Kidney capillary endothelial cell (primary cell): ENCODE measurements at regions not wholly inside any gene's neighbourhood (a gene's known extent, or its start where the extent isn't known, plus 50 kb on each side); places are given as distances from the start of the nearest gene placed in this dataset.

ENCODE experiments used
- DNase-seq: peaks from one replicate; pipeline ENCODE4 v3.0.0-alpha.2; 2018; ENCODE audit warnings: low spot score

- no peak for DNase-seq
These were observed 661.7 kb downstream of the TSN start for GRCh38 chr2:122417114-122417513.

DNA sequence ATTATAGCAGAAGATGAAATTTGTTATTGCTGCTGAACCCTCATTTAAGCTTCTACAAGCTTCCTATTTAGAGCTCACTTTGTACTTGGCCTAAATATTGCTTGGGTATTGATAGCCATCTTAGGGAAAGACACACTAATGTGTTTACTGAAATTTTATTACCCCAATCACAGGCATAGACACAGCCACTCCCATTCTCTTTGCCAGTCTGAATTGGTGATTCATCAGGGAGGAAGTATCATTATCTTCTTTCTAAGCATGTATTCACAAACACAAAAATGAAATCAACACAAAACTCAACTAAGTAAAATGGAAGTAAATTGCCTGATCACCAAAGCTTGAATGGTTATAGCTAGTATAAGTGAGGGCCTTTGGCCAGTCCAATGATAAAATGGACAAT lies 666.3 kb downstream of the TSN start:
- no peak for DNase-seq

GRCh38 chr2:122422384-122422991 lies 667.0 kb downstream of the TSN start:
- DNase-seq = no peak

DNA sequence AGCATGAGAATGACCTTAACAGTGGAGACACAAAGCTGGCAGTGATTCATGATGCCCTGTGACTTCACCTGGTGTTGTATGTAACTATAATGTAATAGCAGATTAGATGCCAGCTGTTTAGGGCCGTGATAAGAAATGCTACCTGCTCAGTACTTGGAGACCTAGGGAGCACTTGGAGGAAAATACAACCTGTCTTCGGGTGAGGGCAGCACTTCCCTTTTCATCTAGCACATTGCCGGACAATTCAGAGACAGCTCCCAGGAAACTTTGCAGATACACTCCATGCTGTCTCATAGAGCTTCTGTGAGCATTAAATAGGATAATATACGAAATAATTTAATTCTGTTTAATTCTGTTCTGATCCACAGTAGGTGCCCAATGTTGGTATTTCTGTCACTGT lies 668.5 kb downstream of the TSN start:
- DNase-seq = no peak

DNA sequence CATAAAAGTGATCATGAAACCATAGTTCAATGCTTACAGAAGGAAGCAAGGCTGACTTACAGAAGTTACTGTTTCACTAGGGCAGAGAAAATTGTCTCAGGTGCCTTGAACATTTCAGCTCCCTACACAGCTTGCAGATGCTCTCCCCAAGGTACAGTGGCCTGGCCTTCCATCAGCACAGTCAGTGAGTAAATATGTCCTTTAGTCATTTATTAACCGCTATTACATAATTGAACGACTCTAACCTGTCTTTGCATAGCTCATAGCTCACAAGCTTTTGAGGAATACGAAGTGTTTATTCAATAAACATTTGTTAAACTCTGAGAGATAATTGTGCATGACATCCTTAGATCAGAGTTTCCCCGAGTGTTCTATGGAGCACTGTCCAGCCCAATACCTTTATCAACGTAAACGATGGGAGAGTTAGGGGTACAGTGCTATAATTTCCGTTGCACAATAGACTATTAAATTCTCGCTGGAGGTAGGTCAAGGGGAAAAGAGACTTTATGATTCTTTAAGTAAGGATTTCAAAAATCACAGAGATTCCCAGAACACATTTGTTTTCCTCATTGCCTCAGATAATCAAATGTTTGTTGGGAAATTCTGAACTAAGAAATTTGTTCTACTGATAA lies 677.8 kb downstream of the TSN start:
- DNase-seq = no peak

- DNase-seq = no peak
These were observed 689.6 kb downstream of the TSN start for GRCh38 chr2:122445003-122445402.

DNA sequence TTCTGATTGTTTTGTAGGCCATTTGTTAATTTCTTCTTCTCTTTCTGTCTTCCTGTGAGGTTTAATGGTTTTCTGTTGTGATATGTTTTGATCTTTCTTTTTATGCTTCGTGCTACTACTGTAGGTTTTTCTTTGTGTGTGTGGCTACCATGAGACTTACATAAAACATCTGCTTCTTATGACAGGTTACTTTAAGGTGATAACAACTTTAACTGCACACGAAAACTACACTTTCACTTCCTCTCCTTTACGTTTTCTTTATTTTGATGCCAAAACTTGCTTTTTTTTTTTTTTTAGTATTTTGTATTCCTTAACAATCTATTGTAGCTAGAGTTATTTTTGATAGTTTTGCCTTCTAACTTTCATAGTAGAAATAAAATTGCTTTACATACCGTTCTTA lies 691.3 kb downstream of the TSN start:
- no peak for DNase-seq

DNA sequence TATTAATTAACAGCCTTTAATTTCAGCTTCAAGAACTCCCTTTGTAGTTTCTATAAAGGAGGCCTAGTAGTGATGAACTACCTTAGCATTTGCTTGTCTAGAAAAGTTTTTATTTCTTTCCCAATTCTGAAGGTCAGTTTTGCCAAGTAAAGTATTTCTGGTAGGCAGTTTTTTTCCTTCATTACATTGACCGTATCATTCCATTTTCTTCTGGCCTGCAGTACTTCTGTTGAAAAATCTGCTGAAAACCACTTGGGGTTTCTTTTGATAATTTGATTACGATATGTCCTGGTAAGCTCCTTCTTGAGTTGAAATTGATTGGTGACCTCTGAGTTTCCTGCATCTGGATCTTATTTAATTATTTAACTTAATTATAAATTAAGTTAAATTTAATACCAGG lies 691.8 kb downstream of the TSN start:
- DNase-seq = no peak

DNA sequence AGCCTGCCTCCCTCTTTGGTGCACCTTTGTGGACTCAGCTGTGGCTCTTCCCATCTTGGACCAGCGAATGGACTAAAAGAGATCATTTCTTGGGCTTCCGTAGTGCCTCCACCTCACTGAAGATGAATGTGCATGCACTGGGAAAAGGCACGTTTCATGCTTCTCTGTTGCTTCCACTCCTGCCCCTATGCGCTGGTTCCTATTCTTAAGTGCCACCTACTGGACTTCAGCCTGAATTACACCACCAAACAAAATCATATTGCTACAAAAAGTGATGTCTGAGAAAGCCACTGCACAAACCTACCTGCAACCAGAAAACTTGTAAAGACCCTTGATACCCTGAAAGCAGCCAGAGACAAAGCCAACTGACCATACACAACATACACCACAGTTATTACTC lies 695.6 kb downstream of the TSN start:
- peak; percentile 26 for DNase-seq

DNA sequence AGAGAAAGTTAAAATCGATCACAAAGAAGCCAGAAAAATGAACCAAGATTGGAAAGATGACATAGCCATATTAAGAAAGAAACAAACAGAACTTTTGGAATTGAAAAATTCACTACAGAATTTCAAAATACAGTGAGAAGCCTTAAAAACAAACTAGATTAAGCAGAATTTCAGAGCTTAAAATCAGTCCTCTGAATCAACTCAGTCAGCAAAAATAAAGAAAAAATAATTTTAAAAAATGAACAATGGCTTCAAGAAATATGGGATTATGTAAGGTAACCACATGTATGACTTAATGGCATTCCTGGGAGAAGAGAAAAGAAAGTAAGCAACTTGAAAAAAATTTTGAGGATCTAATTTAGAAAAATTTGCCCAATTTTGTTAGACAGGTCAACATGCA lies 696.2 kb downstream of the TSN start:
- no peak for DNase-seq

DNA sequence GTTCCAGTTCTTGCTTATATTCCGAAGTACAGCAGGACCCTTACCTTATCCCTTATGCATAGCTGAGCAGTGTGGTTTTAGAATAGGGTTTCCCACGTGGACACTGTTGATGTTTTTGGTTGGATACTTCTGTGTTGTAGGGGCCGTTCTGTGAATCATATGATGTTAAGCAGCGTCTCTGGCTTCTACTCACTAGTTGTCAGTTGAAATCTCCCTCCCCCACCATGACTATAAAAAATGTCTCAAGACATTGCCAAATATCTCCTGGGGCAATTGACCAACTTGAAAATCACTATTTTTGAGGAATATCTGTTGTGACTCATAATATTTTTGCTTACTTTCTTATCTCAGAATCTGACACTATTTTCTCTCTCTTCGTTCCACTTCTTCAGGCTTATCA lies 713.7 kb downstream of the TSN start:
- DNase-seq = no peak

DNA sequence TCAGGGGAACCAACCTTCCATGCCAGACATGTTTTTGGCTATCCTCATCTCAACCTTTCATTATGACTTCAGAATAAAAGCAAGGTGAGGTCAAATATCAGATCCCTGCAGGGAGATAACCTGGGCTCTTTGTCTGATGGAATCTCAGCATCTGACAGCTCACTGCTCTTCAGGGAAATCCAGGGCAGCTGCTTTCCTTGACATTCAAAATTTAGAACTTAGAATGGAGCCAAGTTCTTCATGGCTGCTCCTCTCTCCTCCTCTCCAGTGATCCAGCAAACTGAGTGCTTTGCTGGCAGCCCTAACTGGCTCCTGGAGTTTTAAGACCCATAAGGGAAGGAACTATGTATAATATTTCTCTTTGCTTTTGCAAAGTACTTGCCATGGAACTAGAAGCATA lies 716.3 kb downstream of the TSN start:
- no peak for DNase-seq

- no peak for DNase-seq
These were observed 722.7 kb downstream of the TSN start for GRCh38 chr2:122478117-122478516.

GRCh38 chr2:122478771-122479170 lies 723.3 kb downstream of the TSN start:
- DNase-seq = no peak

GRCh38 chr2:122480501-122481243 lies 725.2 kb downstream of the TSN start:
- DNase-seq = no peak

DNA sequence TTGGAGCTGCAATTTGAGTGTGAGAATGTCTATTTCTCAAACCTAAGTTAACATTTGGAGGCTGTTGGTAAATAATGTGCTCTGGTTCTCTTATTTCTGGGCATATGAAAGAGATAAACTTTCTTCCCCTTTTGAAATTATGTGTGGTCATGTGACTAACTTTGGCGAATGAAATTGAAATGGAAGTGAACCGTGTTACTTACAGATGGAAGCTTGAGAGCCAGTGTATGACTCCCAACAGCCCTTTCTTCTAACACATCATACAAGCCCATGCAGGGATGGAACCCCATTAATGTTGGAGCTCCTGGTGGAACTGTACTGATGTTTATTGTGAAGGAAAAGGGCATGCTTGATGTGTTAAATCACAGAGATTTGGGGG lies 725.8 kb downstream of the TSN start:
- DNase-seq = no peak

DNA sequence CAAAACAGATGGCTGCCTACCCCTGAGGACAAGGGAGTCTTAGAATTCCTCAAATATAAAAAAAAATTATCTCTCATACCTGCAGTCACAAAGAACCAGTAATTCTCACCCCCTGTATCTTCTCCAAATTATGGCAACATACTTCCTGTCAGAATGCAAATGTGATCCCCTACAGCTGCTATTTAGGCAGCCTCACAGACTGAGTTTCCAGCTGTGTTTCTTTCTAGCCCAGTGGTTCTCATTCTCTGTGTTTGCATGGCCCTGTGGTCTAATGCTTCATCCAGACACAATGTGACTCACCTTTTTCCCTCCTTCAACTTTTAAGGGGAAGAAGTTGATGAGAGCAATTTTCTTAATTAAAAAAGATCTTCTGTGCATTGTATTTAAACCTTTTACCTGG lies 726.3 kb downstream of the TSN start:
- DNase-seq = no peak

- DNase-seq = no peak
These were observed 730.6 kb downstream of the TSN start for GRCh38 chr2:122486086-122486485.

DNA sequence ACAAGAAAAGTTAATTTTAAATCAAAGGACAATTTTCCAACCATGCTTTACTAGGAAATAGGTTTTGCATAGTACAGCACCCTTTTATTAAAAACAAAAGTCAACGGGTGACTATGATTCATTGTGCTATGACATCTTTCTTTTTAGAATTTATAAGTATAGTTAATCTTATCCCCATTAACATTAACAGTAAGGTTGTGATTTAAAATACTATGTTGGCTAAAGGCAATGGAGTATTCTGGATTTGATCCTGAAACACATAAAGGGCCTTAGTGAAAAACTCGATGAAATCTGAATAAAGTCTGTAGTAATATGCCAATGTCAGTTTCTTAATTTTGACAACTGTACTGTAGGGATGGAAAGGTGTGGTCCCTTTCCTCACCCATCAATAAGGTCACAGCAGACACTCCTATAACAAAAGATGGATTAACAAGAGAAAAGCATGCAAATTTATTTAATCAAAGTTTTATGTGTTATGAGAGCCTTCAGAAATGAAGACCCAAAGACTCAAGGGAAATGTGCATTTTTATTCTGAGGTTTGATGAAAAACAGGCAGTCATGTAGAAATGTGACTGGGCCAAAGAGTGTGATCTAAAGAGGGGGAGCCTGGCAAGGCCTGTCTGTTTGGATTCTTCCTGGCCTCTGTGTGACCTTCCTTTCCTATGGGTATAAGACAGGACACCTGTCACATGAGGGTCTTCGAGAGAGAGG lies 731.4 kb downstream of the TSN start:
- no peak for DNase-seq

DNA sequence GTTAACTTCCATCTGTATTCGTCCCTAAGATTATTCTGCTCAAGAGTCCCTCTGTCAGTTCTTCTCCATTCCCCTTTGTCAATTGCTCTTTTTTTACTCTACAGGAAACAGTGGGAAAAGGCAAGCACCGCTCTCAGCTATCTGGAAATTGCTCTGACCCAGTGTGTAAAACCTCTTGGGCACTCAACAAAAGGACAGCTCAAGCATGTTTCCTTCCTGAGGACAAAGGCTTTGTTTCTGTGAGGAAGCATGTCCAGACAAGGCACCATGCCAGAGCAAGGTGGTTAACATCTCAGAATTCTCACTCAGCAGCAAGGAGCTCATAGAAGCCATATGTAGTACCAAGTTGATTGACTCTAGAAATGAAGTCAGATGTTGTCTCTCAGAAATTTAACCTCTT lies 735.6 kb downstream of the TSN start:
- peak; percentile 50 for DNase-seq

- no peak for DNase-seq
These were observed 745.1 kb downstream of the TSN start for GRCh38 chr2:122500316-122501105.

- no peak for DNase-seq
These were observed 751.2 kb downstream of the TSN start for GRCh38 chr2:122506620-122507019.
